ENCODE measurements at regions not wholly inside any gene's neighbourhood (a gene's known extent, or its start where the extent isn't known, plus 50 kb on each side); places are given as distances from the start of the nearest gene placed in this dataset.

GRCh38 chr15:94130504-94130903, 100.9 kb upstream of the MCTP2 start:
- H3K27me3 ChIP-seq (replicated peaks) = no peaks in the 10 kb centered on the region
- H3K36me3 ChIP-seq (replicated peaks) = no peaks in the 10 kb centered on the region
- in situ Hi-C loops (cut with HindIII; ENCODE audit: low pct_ligation_motif_present, low sequenced_read_pairs) = no loop called here
- DNase-seq = no peak
- no peak overlapping the region for H3K27ac ChIP-seq
- TF ChIP-seq CTCF (IDR thresholded peaks at IDR 0.05; ENCODE audit: low read depth, low read length, missing control alignments) = no peak
- H3K4me3 ChIP-seq (ENCODE audit: low read depth, low read length) = no peak overlapping the region

- no peak for TF ChIP-seq CTCF (IDR thresholded peaks at IDR 0.05; ENCODE audit: low read depth, low read length, missing control alignments)
- Histone ChIP-seq H3K36me3 (replicated peaks) (no peaks in the 10 kb centered on the region), H3K4me3 (ENCODE audit: low read depth, low read length) (no peak overlapping the region), H3K27ac (no peak overlapping the region), H3K27me3 (replicated peaks) (no peaks in the 10 kb centered on the region)
- no peak for DNase-seq
- in situ Hi-C loops (cut with HindIII; ENCODE audit: low pct_ligation_motif_present, low sequenced_read_pairs) = no loop called here
These were observed 104.4 kb upstream of the MCTP2 start for GRCh38 chr15:94127006-94127405.

- no peaks in the 10 kb centered on the region for H3K27me3 ChIP-seq (replicated peaks)
- DNase-seq = no peak
- no peak overlapping the region for H3K4me3 ChIP-seq (ENCODE audit: low read depth, low read length)
- in situ Hi-C loops (cut with HindIII; ENCODE audit: low pct_ligation_motif_present, low sequenced_read_pairs) = no loop called here
- TF ChIP-seq CTCF (IDR thresholded peaks at IDR 0.05; ENCODE audit: low read depth, low read length, missing control alignments) = no peak
- H3K27ac ChIP-seq = no peak overlapping the region
- H3K36me3 ChIP-seq (replicated peaks) = no peaks in the 10 kb centered on the region
These were observed 105.7 kb upstream of the MCTP2 start for GRCh38 chr15:94125698-94126097.

GRCh38 chr15:94125156-94125555, 106.2 kb upstream of the MCTP2 start:
- no peak for DNase-seq
- TF ChIP-seq CTCF (IDR thresholded peaks at IDR 0.05; ENCODE audit: low read depth, low read length, missing control alignments) = no peak
- no peaks in the 10 kb centered on the region for H3K36me3 ChIP-seq (replicated peaks)
- H3K27ac ChIP-seq = no peak overlapping the region
- in situ Hi-C loops (cut with HindIII; ENCODE audit: low pct_ligation_motif_present, low sequenced_read_pairs) = no loop called here
- H3K27me3 ChIP-seq (replicated peaks) = no peaks in the 10 kb centered on the region
- no peak overlapping the region for H3K4me3 ChIP-seq (ENCODE audit: low read depth, low read length)

GRCh38 chr15:94122516-94122915, 108.8 kb upstream of the MCTP2 start:
- DNase-seq = no peak
- no peak overlapping the region for H3K4me3 ChIP-seq (ENCODE audit: low read depth, low read length)
- no peaks in the 10 kb centered on the region for H3K36me3 ChIP-seq (replicated peaks)
- no peak overlapping the region for H3K27ac ChIP-seq
- in situ Hi-C loops (cut with HindIII; ENCODE audit: low pct_ligation_motif_present, low sequenced_read_pairs) = no loop called here
- no peaks in the 10 kb centered on the region for H3K27me3 ChIP-seq (replicated peaks)
- TF ChIP-seq CTCF (IDR thresholded peaks at IDR 0.05; ENCODE audit: low read depth, low read length, missing control alignments) = no peak

GRCh38 chr15:94119923-94120775, 111.2 kb upstream of the MCTP2 start:
- in situ Hi-C loops (cut with HindIII; ENCODE audit: low pct_ligation_motif_present, low sequenced_read_pairs) = no loop called here
- no peak overlapping the region for H3K27ac ChIP-seq

More at GRCh38 chr15:94119923-94120775, 111.2 kb upstream of the MCTP2 start:
- peak; percentile 96 for TF ChIP-seq CTCF (IDR thresholded peaks at IDR 0.05; ENCODE audit: low read depth, low read length, missing control alignments)
- peak; percentile 80 for DNase-seq
- H3K27me3 ChIP-seq (replicated peaks) = no peaks in the 10 kb centered on the region
- no peak overlapping the region for H3K4me3 ChIP-seq (ENCODE audit: low read depth, low read length)
- no peaks in the 10 kb centered on the region for H3K36me3 ChIP-seq (replicated peaks)

Data from brain microvascular endothelial cell (primary cell).